OCI-LY1 (cell line): ENCODE measurements at regions not wholly inside any gene's neighbourhood (a gene's known extent, or its start where the extent isn't known, plus 50 kb on each side); places are given as distances from the start of the nearest gene placed in this dataset.

Experiments used
- H2AFZ ChIP-seq: fragments of 200-600 bp; sonication (generic), shearing (Covaris generic); 2 replicates; pipeline ENCODE4 v1.6.0; 2014; ENCODE audit warnings: antibody characterized with exemption, mild to moderate bottlenecking, low read length
- H3F3A ChIP-seq: fragments of 200-600 bp; sonication (generic), shearing (Covaris generic); 2 replicates; pipeline ENCODE4 v1.6.0; 2014; ENCODE audit warnings: mild to moderate bottlenecking, antibody characterized with exemption, low read length, moderate library complexity; ENCODE audit not compliant: insufficient read depth
- H3K27ac ChIP-seq: fragments of 200-600 bp; sonication (generic); 2 replicates; pipeline ENCODE4 v1.5.1; 2014; ENCODE audit warnings: low read length, mixed run types, mild to moderate bottlenecking, low read depth; ENCODE audit not compliant: poor library complexity, severe bottlenecking
- H3K27me3 ChIP-seq: fragments of 200-600 bp; sonication (generic); 2 replicates; pipeline ENCODE4 v1.6.0; 2014; ENCODE audit warnings: antibody characterized with exemption, mild to moderate bottlenecking, low read length, moderate library complexity; ENCODE audit not compliant: insufficient read depth
- H3K36me3 ChIP-seq: fragments of 200-600 bp; sonication (generic); 2 replicates; pipeline ENCODE4 v1.6.1; 2014; ENCODE audit warnings: mild to moderate bottlenecking, antibody characterized with exemption, low read length, moderate library complexity, mixed read lengths; ENCODE audit not compliant: insufficient read depth
- H3K4me1 ChIP-seq: fragments of 200-600 bp; sonication (generic); 2 replicates; pipeline ENCODE4 v1.5.1; 2014; ENCODE audit warnings: mild to moderate bottlenecking, low read length, moderate library complexity; ENCODE audit not compliant: insufficient read depth, severe bottlenecking
- H3K4me2 ChIP-seq: fragments of 200-600 bp; sonication (generic), shearing (Covaris generic); 2 replicates; pipeline ENCODE4 v1.6.1; 2014; ENCODE audit warnings: low read length
- H3K4me3 ChIP-seq: fragments of 200-600 bp; sonication (generic); 2 replicates; pipeline ENCODE4 v1.5.1; 2014; ENCODE audit warnings: low read length, low read depth, mild to moderate bottlenecking, mixed read lengths; ENCODE audit not compliant: poor library complexity, severe bottlenecking
- H3K79me2 ChIP-seq: fragments of 200-600 bp; shearing (Covaris generic); 2 replicates; pipeline ENCODE4 v1.6.1; 2016; ENCODE audit warnings: mixed run types, low read length, mixed read lengths; ENCODE audit not compliant: insufficient read depth
- H3K9ac ChIP-seq: fragments of 200-600 bp; sonication (generic), shearing (Covaris generic); 2 replicates; pipeline ENCODE4 v1.6.1; 2014; ENCODE audit warnings: mild to moderate bottlenecking, low read length, mixed read lengths
- H3K9me2 ChIP-seq: fragments of 200-600 bp; sonication (generic), shearing (Covaris generic); 2 replicates; pipeline ENCODE4 v1.6.1; 2014; ENCODE audit warnings: low read depth, mild to moderate bottlenecking, low read length, mixed read lengths
- H3K9me3 ChIP-seq: fragments of 200-600 bp; shearing (Covaris generic); 2 replicates; pipeline ENCODE4 v1.6.1; 2014; ENCODE audit warnings: low read length, mixed read lengths
- H4K20me1 ChIP-seq: fragments of 200-600 bp; sonication (generic), shearing (Covaris generic); 2 replicates; pipeline ENCODE4 v1.6.0; 2016; ENCODE audit warnings: mild to moderate bottlenecking, low read length; ENCODE audit not compliant: insufficient read depth
- CTCF ChIP-seq: fragments of 200-600 bp; sonication (generic), shearing (Covaris generic); IDR thresholded peaks from 2 replicates; pipeline ENCODE4 v1.5.1; 2017; ENCODE audit warnings: mild to moderate bottlenecking, antibody characterized with exemption, low read length, moderate library complexity, mixed read lengths
- EZH2 ChIP-seq: fragments of 200-600 bp; sonication (generic), shearing (Covaris generic); IDR thresholded peaks from 2 replicates; pipeline ENCODE4 v1.8.0; 2017; ENCODE audit warnings: borderline replicate concordance, mixed run types, mild to moderate bottlenecking, antibody characterized with exemption, low read length, moderate library complexity, mixed read lengths

DNA sequence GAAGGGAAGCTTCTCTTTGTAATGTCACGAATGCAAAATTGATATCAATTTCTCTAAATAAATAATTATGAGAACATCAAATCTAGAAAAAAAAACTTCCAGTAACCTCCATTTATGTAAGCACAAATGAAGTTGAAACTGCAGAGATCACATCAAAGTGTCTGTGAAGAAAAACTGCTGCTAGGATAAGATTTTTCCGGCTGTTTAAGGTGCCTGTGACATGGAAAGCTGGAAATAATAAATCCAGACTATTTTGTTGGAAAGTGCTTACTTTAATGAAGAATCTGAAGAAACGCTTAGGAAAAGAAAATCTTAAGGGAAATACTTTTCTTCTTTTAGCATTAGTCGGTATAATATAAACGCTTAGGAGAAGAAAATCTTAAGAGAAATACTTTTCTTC lies 57.0 kb downstream of the CHRM3 start:
- H3K79me2 ChIP-seq = no peaks in the 10 kb centered on the region
- no peak overlapping the region for H3K27ac ChIP-seq
- no peaks in the 10 kb centered on the region for H3K27me3 ChIP-seq
- no peaks in the 10 kb centered on the region for H3K9me2 ChIP-seq
- no peak overlapping the region for H2AFZ ChIP-seq
- no peaks in the 10 kb centered on the region for H4K20me1 ChIP-seq
- TF ChIP-seq CTCF = no peak
- no peak for TF ChIP-seq EZH2
- H3K36me3 ChIP-seq = no peaks in the 10 kb centered on the region
- no peak overlapping the region for H3K9ac ChIP-seq
- H3K4me1 ChIP-seq = no peaks in the 10 kb centered on the region
- H3K9me3 ChIP-seq = no peaks in the 10 kb centered on the region
- H3F3A ChIP-seq = no peaks in the 10 kb centered on the region
- no peak overlapping the region for H3K4me2 ChIP-seq
- H3K4me3 ChIP-seq = no peak overlapping the region

DNA sequence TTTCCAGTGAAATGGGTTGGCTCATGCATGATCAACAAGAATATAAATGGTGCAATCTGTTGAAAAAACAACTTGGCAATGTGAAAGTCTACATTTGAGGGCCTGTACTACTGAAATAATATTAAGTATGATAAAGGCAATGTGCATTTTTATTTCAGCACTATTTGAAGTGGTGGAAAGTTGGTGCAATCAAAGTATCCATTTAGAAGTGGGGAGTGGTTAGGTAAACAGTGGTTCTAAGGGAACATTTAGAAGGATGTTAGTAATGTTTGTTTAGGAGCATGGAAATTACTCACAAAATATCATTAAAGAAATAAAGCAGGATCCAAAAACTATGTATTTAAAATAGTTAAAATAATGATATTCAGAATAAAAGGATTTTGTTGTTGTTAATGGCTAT lies 60.2 kb downstream of the CHRM3 start:
- Histone ChIP-seq H3K9ac (no peak overlapping the region), H3K4me3 (no peak overlapping the region), H3K4me1 (no peaks in the 10 kb centered on the region), H3F3A (no peaks in the 10 kb centered on the region), H3K9me2 (no peaks in the 10 kb centered on the region), H3K4me2 (no peak overlapping the region), H3K27me3 (no peaks in the 10 kb centered on the region), H3K79me2 (no peaks in the 10 kb centered on the region), H4K20me1 (no peaks in the 10 kb centered on the region), H3K36me3 (no peaks in the 10 kb centered on the region), H3K9me3 (no peaks in the 10 kb centered on the region), H3K27ac (no peak overlapping the region), H2AFZ (no peak overlapping the region)
- TF ChIP-seq CTCF (no peak), EZH2 (no peak)

- H3K27ac ChIP-seq = no peak overlapping the region
- no peak overlapping the region for H3K4me3 ChIP-seq
- no peak overlapping the region for H3K9ac ChIP-seq
- H3K36me3 ChIP-seq = no peaks in the 10 kb centered on the region
- TF ChIP-seq CTCF (no peak), EZH2 (no peak)
- no peaks in the 10 kb centered on the region for H3F3A ChIP-seq
- no peaks in the 10 kb centered on the region for H3K4me1 ChIP-seq
- H3K27me3 ChIP-seq = no peaks in the 10 kb centered on the region
- no peaks in the 10 kb centered on the region for H4K20me1 ChIP-seq
- H2AFZ ChIP-seq = no peak overlapping the region
- H3K4me2 ChIP-seq = no peak overlapping the region
- H3K79me2 ChIP-seq = no peaks in the 10 kb centered on the region
- H3K9me3 ChIP-seq = no peaks in the 10 kb centered on the region
- no peaks in the 10 kb centered on the region for H3K9me2 ChIP-seq
Observed at GRCh38 chr1:239448911-239449310, 62.5 kb downstream of the CHRM3 start.
